Astrocyte (in vitro differentiated cells and primary cell): ENCODE measurements at regions not wholly inside any gene's neighbourhood (a gene's known extent, or its start where the extent isn't known, plus 50 kb on each side); places are given as distances from the start of the nearest gene placed in this dataset.

Experiments
- CTCF ChIP-seq: IDR thresholded peaks from 2 replicates; pipeline ENCODE4 v1.5.1; 2011; ENCODE audit warnings: low read depth, mild to moderate bottlenecking, inconsistent platforms, low read length, moderate library complexity; ENCODE audit not compliant: insufficient read depth
- EZH2 ChIP-seq: IDR thresholded peaks from 2 replicates; pipeline ENCODE4 v1.6.1; 2012; ENCODE audit warnings: mild to moderate bottlenecking, low read length, inconsistent platforms; ENCODE audit not compliant: insufficient read depth

- no peak for TF ChIP-seq CTCF
- TF ChIP-seq EZH2: no peak
These were observed 126.3 kb upstream of the NANOS1 start for GRCh38 chr10:118903251-118903650.
